PC-9 (cell line): ENCODE measurements at regions not wholly inside any gene's neighbourhood (a gene's known extent, or its start where the extent isn't known, plus 50 kb on each side); places are given as distances from the start of the nearest gene placed in this dataset.

Experiments used
- BruUV-seq: library from RNA; stranded (reverse); fragments of 400-500 nt; replicated peaks from 2 replicates; lab custom pipeline; 2021; lab: Mats Ljungman, UMichigan
- CTCF ChIA-PET: fragments of 300-600 bp; sonication (Branson Sonifier 250); formaldehyde crosslinking; loops from one replicate; lab custom pipeline; 2022; ENCODE audit warnings: antibody characterized with exemption; lab: Charles Lee
- POLR2A ChIA-PET: fragments of 300-600 bp; sonication (Branson Sonifier 250); formaldehyde crosslinking; loops from one replicate; lab custom pipeline; 2022; ENCODE audit warnings: antibody characterized with exemption; ENCODE audit not compliant: unreplicated experiment; lab: Charles Lee
- DNase-seq, 2 experiments: peaks; one replicate each; pipeline versions ENCODE4 v3.0.0 to v3.0.0-alpha.2; 2015 to 2022; ENCODE audit warnings: mixed read lengths in 1 of 2
- H2AFZ ChIP-seq: fragments of 200-600 bp; sonication (generic); 2 replicates; pipeline ENCODE4 v1.8.1; 2017; ENCODE audit warnings: antibody characterized with exemption
- H3F3A ChIP-seq: fragments of 200-600 bp; sonication (generic); 2 replicates; pipeline ENCODE4 v1.8.1; 2017; ENCODE audit warnings: antibody characterized with exemption, mild to moderate bottlenecking, low read depth; ENCODE audit not compliant: insufficient read depth
- H3K27ac ChIP-seq: fragments of 200-600 bp; sonication (generic); 2 replicates; pipeline ENCODE4 v1.6.1; 2016; ENCODE audit warnings: mixed run types
- H3K27me3 ChIP-seq: fragments of 200-600 bp; sonication (generic); 2 replicates; pipeline ENCODE4 v1.6.1; 2016; ENCODE audit warnings: low read depth, mixed run types; ENCODE audit not compliant: insufficient read depth
- H3K36me3 ChIP-seq: fragments of 200-600 bp; sonication (generic); 2 replicates; pipeline ENCODE4 v1.6.1; 2016; ENCODE audit warnings: low read depth, mixed run types
- H3K4me1 ChIP-seq: fragments of 200-600 bp; sonication (generic); replicated peaks from 2 replicates; pipeline ENCODE4 v1.6.1; 2016; ENCODE audit warnings: mixed run types; ENCODE audit not compliant: insufficient read depth
- H3K4me2 ChIP-seq: fragments of 200-600 bp; sonication (generic); 2 replicates; pipeline ENCODE4 v1.6.1; 2017; ENCODE audit warnings: mixed run types
- H3K4me3 ChIP-seq: fragments of 200-600 bp; sonication (generic); 2 replicates; pipeline ENCODE4 v1.6.1; 2016; ENCODE audit warnings: mixed run types
- H3K79me2 ChIP-seq: fragments of 200-600 bp; sonication (generic); 2 replicates; pipeline ENCODE4 v1.6.1; 2017; ENCODE audit warnings: low read depth, mixed run types
- H3K9me2 ChIP-seq: fragments of 200-600 bp; sonication (generic); 2 replicates; pipeline ENCODE4 v1.8.1; 2017; ENCODE audit warnings: mild to moderate bottlenecking; ENCODE audit not compliant: insufficient read depth
- H3K9me3 ChIP-seq: fragments of 200-600 bp; sonication (generic); 2 replicates; pipeline ENCODE4 v1.8.1; 2016; ENCODE audit warnings: low read depth; ENCODE audit not compliant: insufficient read depth
- H4K20me1 ChIP-seq: fragments of 200-600 bp; sonication (generic); 2 replicates; pipeline ENCODE4 v1.8.1; 2017; ENCODE audit not compliant: insufficient read depth
- EZH2 ChIP-seq: fragments of 200-600 bp; sonication (generic); IDR thresholded peaks from 2 replicates; pipeline ENCODE4 v1.8.0; 2017; ENCODE audit warnings: antibody characterized with exemption, low read depth
- intact Hi-C: fragments of 100-400 bp; cut with micrococcal nuclease; formaldehyde crosslinking; loops from one replicate; pipeline ENCODE4 v1.10.0; 2022; ENCODE audit not compliant: unreplicated experiment
- TF ChIP-seq, protein P1 (sequence below): fragments of 200-600 bp; sonication (generic); conservative IDR thresholded peaks from 2 replicates; pipeline ENCODE4 v1.6.1; 2017; ENCODE audit warnings: mixed run types, antibody characterized with exemption, mild to moderate bottlenecking, moderate library complexity

DNA sequence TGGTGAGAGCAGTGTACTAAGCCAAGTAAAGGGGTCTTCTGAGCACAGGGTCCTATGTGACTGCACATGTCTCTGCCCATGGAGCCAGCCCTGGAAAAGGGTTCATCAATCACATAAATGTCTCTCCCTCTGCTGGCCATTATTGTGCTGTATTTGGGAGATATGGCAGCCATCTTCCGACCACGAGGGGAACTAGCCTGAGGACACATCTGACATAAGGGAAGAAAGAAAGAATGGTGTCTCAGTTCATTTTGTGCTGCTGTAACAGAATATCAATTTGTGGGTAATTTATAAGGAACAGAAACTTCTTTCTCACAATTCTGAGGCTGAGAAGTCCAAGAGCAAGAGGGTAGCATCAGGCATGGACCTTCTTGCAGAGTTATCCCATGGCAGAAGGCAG lies 55.1 kb upstream of the GJA5 start:
- Histone ChIP-seq H3K27ac (no peak overlapping the region), H3K9me3 (no peaks in the 10 kb centered on the region; the same call in 1 of the 2 replicates), H3K4me2 (no peak overlapping the region), H3K4me3 (no peak overlapping the region), H3K79me2 (no peaks in the 10 kb centered on the region), H3K4me1 (peaks cover 2% of the 10 kb centered on the region; the same call in 1 of the 2 replicates), H3K9me2 (no peaks in the 10 kb centered on the region), H2AFZ (no peak overlapping the region), H3F3A (no peaks in the 10 kb centered on the region; the same call in 1 of the 2 replicates), H4K20me1 (no peaks in the 10 kb centered on the region), H3K27me3 (no peaks in the 10 kb centered on the region), H3K36me3 (no peaks in the 10 kb centered on the region)
- intact Hi-C loops = no loop called here
- CTCF ChIA-PET = no interaction called here
- TF ChIP-seq, protein P1, sequence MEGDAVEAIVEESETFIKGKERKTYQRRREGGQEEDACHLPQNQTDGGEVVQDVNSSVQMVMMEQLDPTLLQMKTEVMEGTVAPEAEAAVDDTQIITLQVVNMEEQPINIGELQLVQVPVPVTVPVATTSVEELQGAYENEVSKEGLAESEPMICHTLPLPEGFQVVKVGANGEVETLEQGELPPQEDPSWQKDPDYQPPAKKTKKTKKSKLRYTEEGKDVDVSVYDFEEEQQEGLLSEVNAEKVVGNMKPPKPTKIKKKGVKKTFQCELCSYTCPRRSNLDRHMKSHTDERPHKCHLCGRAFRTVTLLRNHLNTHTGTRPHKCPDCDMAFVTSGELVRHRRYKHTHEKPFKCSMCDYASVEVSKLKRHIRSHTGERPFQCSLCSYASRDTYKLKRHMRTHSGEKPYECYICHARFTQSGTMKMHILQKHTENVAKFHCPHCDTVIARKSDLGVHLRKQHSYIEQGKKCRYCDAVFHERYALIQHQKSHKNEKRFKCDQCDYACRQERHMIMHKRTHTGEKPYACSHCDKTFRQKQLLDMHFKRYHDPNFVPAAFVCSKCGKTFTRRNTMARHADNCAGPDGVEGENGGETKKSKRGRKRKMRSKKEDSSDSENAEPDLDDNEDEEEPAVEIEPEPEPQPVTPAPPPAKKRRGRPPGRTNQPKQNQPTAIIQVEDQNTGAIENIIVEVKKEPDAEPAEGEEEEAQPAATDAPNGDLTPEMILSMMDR = no peak
- TF ChIP-seq EZH2 = no peak
- POLR2A ChIA-PET = no interaction called here
- BruUV-seq = no TSS peak
- no peak for DNase-seq

DNA sequence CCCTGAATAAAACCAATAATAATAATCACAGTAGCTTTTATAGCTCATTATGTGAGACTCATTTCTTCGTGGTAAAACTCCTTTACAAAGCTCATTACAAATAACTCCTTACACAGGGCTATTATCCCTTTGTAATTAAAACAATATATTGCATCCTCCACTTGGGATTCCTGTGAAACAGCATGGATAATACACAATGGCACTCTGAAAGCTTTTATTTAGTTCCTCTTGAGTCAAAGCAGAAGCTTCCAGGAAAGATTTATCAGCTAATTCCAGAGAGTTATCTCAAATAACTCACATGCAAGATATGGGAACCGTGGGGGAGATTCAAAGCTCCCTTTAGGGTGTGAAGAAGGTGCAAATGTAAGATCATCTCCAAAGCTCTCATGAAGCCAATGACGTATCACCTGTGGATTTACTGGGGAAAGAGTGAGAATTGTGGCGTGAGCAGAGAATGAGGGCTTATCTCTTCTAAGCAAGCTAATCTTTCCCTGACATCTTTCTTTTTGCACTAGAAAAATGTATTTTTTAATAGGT lies 60.4 kb upstream of the GJA5 start:
- ChIA-PET POLR2A (no interaction called here), CTCF (no interaction called here)
- H3K27ac ChIP-seq = peak overlapping the region; percentile 83
- no peak for DNase-seq
- no peaks in the 10 kb centered on the region for H3K27me3 ChIP-seq
- no peaks in the 10 kb centered on the region for H3K36me3 ChIP-seq
- peaks cover 26% of the 10 kb centered on the region for H3F3A ChIP-seq
- no peaks in the 10 kb centered on the region for H3K9me3 ChIP-seq
- no peaks in the 10 kb centered on the region for H4K20me1 ChIP-seq
- H3K4me1 ChIP-seq = peaks cover 38% of the 10 kb centered on the region
- intact Hi-C loops = no loop called here
- peak overlapping the region; percentile 41 for H3K4me2 ChIP-seq
- no peaks in the 10 kb centered on the region for H3K9me2 ChIP-seq
- H3K4me3 ChIP-seq = no peak overlapping the region
- H3K79me2 ChIP-seq = no peaks in the 10 kb centered on the region
- no peak overlapping the region for H2AFZ ChIP-seq
- BruUV-seq = no TSS peak
- TF ChIP-seq, protein P1 = no peak
- TF ChIP-seq EZH2 = no peak

DNA sequence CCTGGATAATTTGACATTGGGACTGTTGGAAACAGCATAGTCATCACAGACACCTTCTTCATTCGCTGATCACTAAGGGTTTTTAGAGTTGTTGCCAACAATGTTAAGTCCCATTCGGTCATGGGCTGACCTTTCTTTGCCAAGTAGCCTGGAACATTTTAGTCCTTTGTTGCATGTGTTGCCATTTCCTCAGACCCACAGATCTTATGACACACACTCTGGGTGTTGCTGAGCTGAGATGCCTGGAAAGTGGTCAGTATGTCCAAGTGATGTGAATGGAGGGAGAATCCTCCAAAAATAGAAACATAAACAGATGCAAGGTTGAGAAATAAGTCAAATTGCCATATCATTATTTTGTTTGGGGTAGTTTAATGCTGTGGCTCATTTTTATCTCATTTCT lies 61.5 kb upstream of the GJA5 start:
- no peak for DNase-seq
- H3K9me3 ChIP-seq = 0 out of 2 replicates have a peak, but pooled peaks cover 3% of the 10 kb centered on the region
- ChIA-PET CTCF (interaction anchor here (0.6 to 0.9 kb wide), 3 partner anchors 11 to 68 kb away, joined by 3 to 9 read pairs (median 3); no protein-coding TSS in a partner anchor), POLR2A (no interaction called here)
- intact Hi-C loops = no loop called here
- peak overlapping the region; percentile 83 for H3K27ac ChIP-seq
- H3F3A ChIP-seq = peaks cover 26% of the 10 kb centered on the region
- no peak for TF ChIP-seq EZH2
- TF ChIP-seq, protein P1 = no peak
- no peak overlapping the region for H2AFZ ChIP-seq
- H4K20me1 ChIP-seq = no peaks in the 10 kb centered on the region
- H3K27me3 ChIP-seq = no peaks in the 10 kb centered on the region
- peak overlapping the region; percentile 41 for H3K4me2 ChIP-seq
- no peaks in the 10 kb centered on the region for H3K79me2 ChIP-seq
- peaks cover 38% of the 10 kb centered on the region for H3K4me1 ChIP-seq
- no TSS peak for BruUV-seq
- H3K4me3 ChIP-seq = no peak overlapping the region
- H3K9me2 ChIP-seq = no peaks in the 10 kb centered on the region
- no peaks in the 10 kb centered on the region for H3K36me3 ChIP-seq
